ENCODE measurements at regions not wholly inside any gene's neighbourhood (a gene's known extent, or its start where the extent isn't known, plus 50 kb on each side); places are given as distances from the start of the nearest gene placed in this dataset.
A peak's percentile ranks its signal among the peaks of the same experiment; 100 is the strongest.

GRCh38 chr1:149843431-149844041 is 55.8 kb upstream of the BOLA1 start (continued):
- TF ChIP-seq PURB (CRISPR knock-in tag; IDR thresholded peaks at IDR 0.05; ENCODE audit: low read depth) (no peak), ILF3 (IDR thresholded peaks at IDR 0.05; ENCODE audit: borderline replicate concordance) (no peak), ZBTB5 (IDR thresholded peaks at IDR 0.05) (no peak), ZNF316 (IDR thresholded peaks at IDR 0.05) (no peak), GABPB1 (CRISPR knock-in tag; IDR thresholded peaks at IDR 0.05) (no peak), ILK (tag; IDR thresholded peaks at IDR 0.05; ENCODE audit: borderline replicate concordance, low read depth) (no peak)

GRCh38 chr1:149844101-149844500 is 55.3 kb upstream of the BOLA1 start:
- FAIRE-seq (no peak), DNase-seq (ENCODE audit: extremely low read depth in 1 of 4, low spot score in 3 of 4) (peak in 3 of 4 experiments; percentile 10 to 59 (median 11)), ATAC-seq (no peak)
- ChIA-PET POLR2A (interaction anchor here (1.0 to 3.2 kb wide), 3 partner anchors 42 to 428 kb away, joined by 3 to 39 read pairs (median 3); a partner anchor contains a TSS), CTCF (ENCODE audit: low intra/inter-chr PET ratio) (no interaction called here)
- 3% methylated on average over 3 of the region's 3 CpGs for WGBS (ENCODE audit: insufficient coverage, low coverage, missing lambda C conversion rate)
- peaks cover 33% of the 10 kb centered on the region for H3K36me3 ChIP-seq (ENCODE audit: control insufficient read depth, insufficient read depth, low read length)
- H3K9me1 ChIP-seq (ENCODE audit: control insufficient read depth, insufficient read depth, low read length) = no peaks in the 10 kb centered on the region
- intact Hi-C loops (cut with micrococcal nuclease) (no loop called here), in situ Hi-C loops (cut with MboI) (loop anchor here (5.0 kb wide), 1 partner anchor 43 kb away; a partner anchor contains a TSS)
- peaks cover 5 to 29% of the 10 kb centered on the region in 2 experiments; a peak in 4 of 5 replicates for H3K4me1 ChIP-seq (replicated peaks in 1 of 2; ENCODE audit: control insufficient read depth in 2 of 2, insufficient read depth in 2 of 2, low read length in 2 of 2)
- BruUV-seq (replicated peaks) = no TSS peak
- peaks cover 59% of the 10 kb centered on the region for H3K79me2 ChIP-seq (ENCODE audit: control insufficient read depth, insufficient read depth, low read length)
- peak overlapping the region; percentile 60 for H3K4me3 ChIP-seq
- no peaks in the 10 kb centered on the region for H3K27me3 ChIP-seq (ENCODE audit: control insufficient read depth in 2 of 2, insufficient read depth in 2 of 2, low read length in 2 of 2)
- peak overlapping the region in 1 of 2 experiments; percentile 93; a peak in 3 of 4 replicates for H3K9ac ChIP-seq (ENCODE audit: insufficient read depth in 1 of 2, low read depth in 2 of 2, low read length in 2 of 2)
- no peak overlapping the region for H2AFZ ChIP-seq (ENCODE audit: low read depth, low read length)
- H3K4me2 ChIP-seq (ENCODE audit: insufficient read depth, low read length) = peak overlapping the region; percentile 84
- peaks cover 30% of the 10 kb centered on the region for H4K20me1 ChIP-seq (replicated peaks; ENCODE audit: control insufficient read depth, insufficient read depth, low read length)
- H3K27ac ChIP-seq (ENCODE audit: extremely low read depth, low read depth, low read length) = peak overlapping the region; percentile 81
- H3K9me3 ChIP-seq (replicated peaks; ENCODE audit: control insufficient read depth, insufficient read depth, low read depth, low read length) = no peaks in the 10 kb centered on the region
- TF ChIP-seq KLF10 (CRISPR knock-in tag; IDR thresholded peaks at IDR 0.05) (no peak), DPF2 (IDR thresholded peaks at IDR 0.05) (0 out of 2 replicates have a peak, but pooled peaks have one; percentile 18), U2AF2 (optimal IDR thresholded peaks at IDR 0.05; ENCODE audit: low read depth, low read length) (no peak), PKNOX1 (IDR thresholded peaks at IDR 0.05) (no peak), TCF7 (IDR thresholded peaks at IDR 0.05; ENCODE audit: borderline replicate concordance) (no peak), ESRRA (IDR thresholded peaks at IDR 0.05; ENCODE audit: borderline replicate concordance, low read depth) (no peak), HMGXB4 (CRISPR knock-in tag; IDR thresholded peaks at IDR 0.05) (no peak), ESRRB (CRISPR knock-in tag; IDR thresholded peaks at IDR 0.05; ENCODE audit: borderline replicate concordance) (no peak), PHTF2 (CRISPR knock-in tag; IDR thresholded peaks at IDR 0.05) (no peak), RBFOX2 (IDR thresholded peaks at IDR 0.05; ENCODE audit: low read depth, low read length) (no peak)
